WERI-Rb-1 (cell line): ENCODE measurements at regions not wholly inside any gene's neighbourhood (a gene's known extent, or its start where the extent isn't known, plus 50 kb on each side); places are given as distances from the start of the nearest gene placed in this dataset.

Experiments used
- DNase-seq: peaks from one replicate; pipeline ENCODE4 v3.0.0-alpha.2; 2020
- H3K27ac ChIP-seq: fragments of 250-450 bp; sonication (Bioruptor Pico); 2 replicates; pipeline ENCODE4 v1.5.1; 2020; ENCODE audit warnings: mild to moderate bottlenecking, moderate library complexity
- H3K27me3 ChIP-seq: fragments of 250-450 bp; sonication (Bioruptor Pico); 2 replicates; pipeline ENCODE4 v1.5.1; 2021; ENCODE audit warnings: mild to moderate bottlenecking, low read depth, moderate library complexity; ENCODE audit not compliant: insufficient read depth, severe bottlenecking
- H3K36me3 ChIP-seq: fragments of 250-450 bp; sonication (Bioruptor Pico); 2 replicates; pipeline ENCODE4 v1.5.1; 2020; ENCODE audit warnings: mild to moderate bottlenecking, moderate library complexity
- H3K4me3 ChIP-seq: 2 replicates; pipeline ENCODE4 v1.5.1; 2011; ENCODE audit warnings: low read depth, mild to moderate bottlenecking, control low read depth, low read length
- H3K9me3 ChIP-seq: fragments of 250-450 bp; sonication (Bioruptor Pico); 2 replicates; pipeline ENCODE4 v1.5.1; 2021; ENCODE audit warnings: mild to moderate bottlenecking, moderate library complexity; ENCODE audit not compliant: severe bottlenecking
- TF ChIP-seq, protein P1 (sequence below): IDR thresholded peaks from 2 replicates; pipeline ENCODE4 v1.5.1; 2011; ENCODE audit warnings: low read depth, mild to moderate bottlenecking, control low read depth, inconsistent platforms, low read length

DNA sequence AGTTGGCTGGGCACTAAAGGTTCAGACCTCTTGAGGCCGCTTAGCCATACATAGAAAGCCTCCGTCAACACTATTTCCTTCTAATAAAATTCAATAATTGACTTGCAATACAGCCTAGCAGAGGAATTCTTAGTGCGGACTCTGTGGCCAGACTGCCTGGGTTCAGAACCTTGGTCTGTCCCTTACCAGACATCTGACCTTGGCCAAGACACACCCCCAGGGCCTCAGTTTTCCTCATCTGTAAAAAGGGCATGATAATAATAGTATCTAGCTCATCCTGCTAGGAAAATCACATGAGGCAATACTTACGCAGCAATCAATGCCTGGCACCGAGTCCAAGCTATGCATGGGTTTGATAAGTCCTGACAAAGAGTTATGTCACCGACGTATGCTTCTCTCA lies 148.2 kb upstream of the SOD1 start:
- no peak overlapping the region for H3K27ac ChIP-seq
- H3K36me3 ChIP-seq: no peaks in the 10 kb centered on the region
- no peak overlapping the region for H3K4me3 ChIP-seq
- no peaks in the 10 kb centered on the region for H3K9me3 ChIP-seq
- TF ChIP-seq, protein P1, sequence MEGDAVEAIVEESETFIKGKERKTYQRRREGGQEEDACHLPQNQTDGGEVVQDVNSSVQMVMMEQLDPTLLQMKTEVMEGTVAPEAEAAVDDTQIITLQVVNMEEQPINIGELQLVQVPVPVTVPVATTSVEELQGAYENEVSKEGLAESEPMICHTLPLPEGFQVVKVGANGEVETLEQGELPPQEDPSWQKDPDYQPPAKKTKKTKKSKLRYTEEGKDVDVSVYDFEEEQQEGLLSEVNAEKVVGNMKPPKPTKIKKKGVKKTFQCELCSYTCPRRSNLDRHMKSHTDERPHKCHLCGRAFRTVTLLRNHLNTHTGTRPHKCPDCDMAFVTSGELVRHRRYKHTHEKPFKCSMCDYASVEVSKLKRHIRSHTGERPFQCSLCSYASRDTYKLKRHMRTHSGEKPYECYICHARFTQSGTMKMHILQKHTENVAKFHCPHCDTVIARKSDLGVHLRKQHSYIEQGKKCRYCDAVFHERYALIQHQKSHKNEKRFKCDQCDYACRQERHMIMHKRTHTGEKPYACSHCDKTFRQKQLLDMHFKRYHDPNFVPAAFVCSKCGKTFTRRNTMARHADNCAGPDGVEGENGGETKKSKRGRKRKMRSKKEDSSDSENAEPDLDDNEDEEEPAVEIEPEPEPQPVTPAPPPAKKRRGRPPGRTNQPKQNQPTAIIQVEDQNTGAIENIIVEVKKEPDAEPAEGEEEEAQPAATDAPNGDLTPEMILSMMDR: no peak
- no peak for DNase-seq
- H3K27me3 ChIP-seq: no peaks in the 10 kb centered on the region

DNA sequence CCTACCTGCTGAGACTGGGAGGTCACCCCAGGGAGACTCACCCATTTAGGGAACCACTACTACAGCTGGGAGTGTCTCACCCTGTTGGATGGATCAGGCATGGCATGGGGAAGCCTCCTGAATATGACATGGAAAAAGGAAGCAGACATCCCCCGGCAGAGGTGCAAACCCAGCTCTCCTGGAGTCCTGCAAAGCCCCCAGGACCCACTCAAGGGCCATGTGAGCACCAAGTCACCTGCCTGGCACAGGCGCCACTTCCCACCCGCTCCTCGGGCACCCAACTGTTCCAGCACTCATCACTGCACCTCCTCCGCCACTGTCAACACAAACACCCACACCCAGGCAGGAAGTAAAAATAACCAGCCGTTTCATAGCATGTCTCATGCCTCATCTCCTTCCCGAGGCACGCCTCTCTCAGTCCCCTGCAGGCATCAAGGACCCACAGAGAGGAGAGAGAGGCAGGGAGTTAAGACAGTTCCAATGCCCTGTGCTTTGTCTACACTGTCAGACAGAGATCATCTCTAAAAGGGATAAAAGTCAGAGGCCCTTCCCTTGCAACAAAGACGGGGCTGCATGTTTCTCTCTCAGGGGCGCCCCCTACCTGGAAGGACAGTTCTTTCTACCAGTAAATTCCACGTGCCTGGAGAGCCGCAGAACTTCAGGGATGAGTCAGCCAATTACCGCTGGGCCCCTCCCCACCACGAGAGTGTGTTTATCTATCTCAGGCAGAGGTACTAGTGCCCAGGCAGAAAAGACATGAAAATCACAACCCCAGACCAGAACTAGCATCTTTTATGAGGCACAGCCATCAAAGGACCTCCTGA lies 150.1 kb upstream of the SOD1 start:
- DNase-seq: peak; percentile 35
- no peaks in the 10 kb centered on the region for H3K9me3 ChIP-seq
- TF ChIP-seq, protein P1: 0 out of 2 replicates have a peak, but pooled peaks have one; percentile 9

GRCh38 chr21:31505975-31506374 lies 153.5 kb upstream of the SOD1 start:
- TF ChIP-seq, protein P1: no peak
- no peak overlapping the region for H3K4me3 ChIP-seq
- no peak overlapping the region for H3K27ac ChIP-seq
- peaks cover 3% of the 10 kb centered on the region for H3K36me3 ChIP-seq
- no peaks in the 10 kb centered on the region for H3K27me3 ChIP-seq
- no peak for DNase-seq
- H3K9me3 ChIP-seq: no peaks in the 10 kb centered on the region

More for the DNA sequence above, 150.1 kb upstream of the SOD1 start:
- H3K27ac ChIP-seq: no peak overlapping the region
- H3K27me3 ChIP-seq: no peaks in the 10 kb centered on the region
- no peak overlapping the region for H3K4me3 ChIP-seq
- no peaks in the 10 kb centered on the region for H3K36me3 ChIP-seq

DNA sequence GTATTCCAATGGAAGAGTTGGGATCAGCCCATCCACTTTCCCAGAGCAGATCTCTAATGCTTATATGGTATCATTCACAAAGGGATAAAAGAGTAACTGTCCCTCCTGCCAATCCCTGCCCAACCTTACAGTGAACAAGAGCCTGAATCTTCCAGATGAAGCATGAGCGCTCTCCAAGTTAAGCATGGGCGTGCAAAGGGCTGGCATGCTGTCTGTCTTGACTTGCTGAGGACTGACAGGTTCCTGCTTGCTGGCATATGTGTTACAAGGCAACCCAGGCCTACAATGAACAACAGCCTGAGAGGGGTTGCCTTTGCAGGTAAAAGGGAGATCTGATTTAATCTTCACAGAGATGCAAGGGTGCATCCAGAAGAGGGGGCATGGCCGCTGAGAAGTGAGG lies 155.6 kb upstream of the SOD1 start:
- Histone ChIP-seq H3K27ac (no peak overlapping the region), H3K27me3 (no peaks in the 10 kb centered on the region), H3K4me3 (no peak overlapping the region), H3K9me3 (no peaks in the 10 kb centered on the region), H3K36me3 (peaks cover 3% of the 10 kb centered on the region)
- no peak for DNase-seq
- TF ChIP-seq, protein P1: no peak

DNA sequence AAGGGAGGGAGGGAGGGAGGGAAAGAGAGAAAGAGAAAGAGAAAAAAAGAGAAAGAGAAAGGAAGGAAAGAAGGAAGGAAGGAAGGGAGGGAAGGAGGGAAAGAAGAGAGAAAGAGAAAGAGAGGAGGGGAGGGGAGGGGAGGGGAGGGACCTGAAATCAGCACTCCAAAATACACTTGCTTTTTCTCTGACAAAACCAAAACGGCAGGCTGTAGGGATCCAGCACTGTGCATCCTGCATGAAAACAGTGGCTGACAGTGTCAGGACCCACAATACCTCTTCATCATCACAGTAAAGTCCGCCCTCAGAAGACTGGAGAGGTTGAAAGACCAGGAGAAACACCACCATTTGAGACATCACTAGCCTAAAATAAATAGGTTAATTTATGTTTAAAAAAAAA lies 156.0 kb upstream of the SOD1 start:
- Histone ChIP-seq H3K27ac (no peak overlapping the region), H3K9me3 (no peaks in the 10 kb centered on the region), H3K36me3 (peaks cover 3% of the 10 kb centered on the region), H3K4me3 (no peak overlapping the region), H3K27me3 (no peaks in the 10 kb centered on the region)
- TF ChIP-seq, protein P1: no peak
- no peak for DNase-seq
